ENCODE measurements at regions not wholly inside any gene's neighbourhood (a gene's known extent, or its start where the extent isn't known, plus 50 kb on each side); places are given as distances from the start of the nearest gene placed in this dataset.

GRCh38 chr14:106551265-106551664 lies 1024.9 kb downstream of the TMEM121 start:
- no peak for TF ChIP-seq EZH2 (IDR thresholded peaks at IDR 0.05; ENCODE audit: insufficient read depth, poor library complexity, severe bottlenecking)
- TF ChIP-seq EZH2phosphoT487 (IDR thresholded peaks at IDR 0.05; ENCODE audit: insufficient read depth, low read depth) = no peak
